Hippocampal formation (tissue), 2 donors: ENCODE measurements at regions not wholly inside any gene's neighbourhood (a gene's known extent, or its start where the extent isn't known, plus 50 kb on each side); places are given as distances from the start of the nearest gene placed in this dataset.
A peak's percentile ranks its signal among the peaks of the same experiment; 100 is the strongest.

ENCODE experiments used
- DNase-seq, 2 donors: peaks; one replicate each; lab custom pipeline; 2025; lab: John Stamatoyannopoulos, UW

- DNase-seq: peak; percentile 72 to 74
Observed at GRCh38 chr19:46944918-46945628, 74.6 kb upstream of the NPAS1 start.

DNA sequence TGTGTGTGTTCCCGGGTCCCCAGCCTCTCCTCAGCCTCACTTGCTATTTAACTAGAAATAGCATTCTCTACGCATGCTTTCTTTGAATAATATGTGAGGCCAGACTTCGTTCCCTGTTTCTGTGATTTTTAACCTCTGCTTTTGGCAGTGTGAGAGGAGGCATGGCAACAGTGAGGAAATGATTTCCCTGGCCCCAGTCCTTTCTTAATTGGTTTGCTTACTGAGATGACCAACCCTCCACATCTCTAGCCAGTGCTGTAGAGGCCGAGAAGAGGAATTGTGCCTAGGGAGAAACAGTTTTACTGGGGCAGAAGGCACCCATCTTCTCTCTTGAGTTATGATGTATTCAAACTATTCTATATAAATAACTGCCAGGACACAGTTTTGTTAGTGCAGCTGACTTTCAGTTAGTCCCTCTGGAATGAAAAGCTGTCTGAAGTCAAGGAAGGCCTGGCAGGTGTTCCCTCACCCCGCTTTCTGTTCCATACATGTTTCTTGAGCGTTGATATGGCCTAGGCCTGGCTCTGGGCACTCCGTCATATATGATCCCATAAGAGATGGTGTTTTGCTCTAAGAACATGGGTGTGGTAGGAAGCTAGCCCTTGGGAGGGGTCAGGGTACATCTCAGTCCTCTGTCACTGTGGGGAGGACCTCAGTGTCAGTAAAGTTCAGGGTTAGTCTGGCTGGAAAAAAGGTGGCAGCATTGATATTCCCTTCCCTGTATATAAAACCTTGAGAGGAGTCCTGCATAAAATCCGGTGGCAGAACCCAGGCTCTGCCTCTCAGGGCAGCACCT is 73.7 kb upstream of the NPAS1 start:
- no peak for DNase-seq

DNA sequence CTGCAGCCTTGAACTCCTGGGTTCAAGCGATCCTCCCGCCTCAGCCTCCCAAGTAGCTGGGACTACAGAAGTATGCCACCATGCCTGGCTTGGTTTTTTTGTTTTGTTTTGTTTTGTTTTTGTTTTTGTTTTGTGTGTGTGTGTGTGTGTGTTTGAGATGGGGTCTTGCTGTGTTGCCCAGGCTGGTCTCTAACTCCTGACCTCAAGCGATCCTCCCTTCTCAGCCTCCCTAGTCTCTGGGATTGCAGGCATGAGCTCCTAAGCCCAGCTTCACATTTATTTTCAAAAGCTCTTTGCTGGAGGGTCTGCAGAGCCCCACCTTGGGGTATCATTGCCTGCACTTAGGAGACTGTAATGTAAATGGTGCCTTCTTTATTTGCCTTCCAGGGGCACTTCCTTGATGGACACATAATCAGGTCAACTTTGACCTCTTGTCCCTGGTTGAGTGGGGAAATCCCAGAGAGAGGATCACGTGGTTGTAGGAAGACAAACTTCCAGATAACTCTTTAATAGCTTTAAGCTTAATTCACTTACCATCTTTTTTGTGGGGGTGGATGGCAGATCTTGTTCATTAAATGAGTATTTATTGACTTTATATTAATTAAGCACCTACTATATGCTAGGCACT is 72.9 kb upstream of the NPAS1 start:
- no peak for DNase-seq

- DNase-seq: no peak
Observed at GRCh38 chr19:46947866-46948265, 71.8 kb upstream of the NPAS1 start.

DNA sequence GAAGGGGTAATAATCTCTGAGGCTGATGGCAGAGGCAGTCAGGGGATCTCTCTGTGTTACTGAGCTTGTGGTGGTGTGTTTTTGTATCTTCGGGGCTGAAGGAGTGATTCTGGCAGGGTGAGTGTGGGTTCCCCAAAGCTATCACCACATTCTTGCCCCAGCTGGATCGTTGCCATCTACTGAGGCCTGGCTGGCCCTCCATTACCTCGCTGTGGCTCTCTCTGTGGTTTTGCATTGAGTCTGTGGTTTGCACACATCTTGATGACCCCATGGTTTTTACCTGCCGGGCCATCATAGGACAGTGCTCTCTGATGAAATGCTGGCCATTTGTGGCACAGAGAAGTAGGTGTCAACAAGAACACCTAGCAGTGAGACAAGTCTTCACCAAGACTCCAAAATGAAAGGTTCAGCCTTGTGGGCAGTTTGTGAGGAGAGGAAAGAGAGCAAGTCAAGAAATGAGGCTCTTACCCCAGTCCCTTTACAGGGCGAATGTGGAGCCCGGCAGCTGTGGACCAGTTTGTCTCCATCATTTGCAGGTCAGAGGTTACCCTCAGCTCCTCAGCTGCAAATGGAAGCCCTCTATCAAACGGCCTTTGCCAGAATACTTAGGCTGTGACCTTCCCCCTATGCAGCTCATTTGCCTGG is 69.0 kb upstream of the NPAS1 start:
- DNase-seq: no peak

DNA sequence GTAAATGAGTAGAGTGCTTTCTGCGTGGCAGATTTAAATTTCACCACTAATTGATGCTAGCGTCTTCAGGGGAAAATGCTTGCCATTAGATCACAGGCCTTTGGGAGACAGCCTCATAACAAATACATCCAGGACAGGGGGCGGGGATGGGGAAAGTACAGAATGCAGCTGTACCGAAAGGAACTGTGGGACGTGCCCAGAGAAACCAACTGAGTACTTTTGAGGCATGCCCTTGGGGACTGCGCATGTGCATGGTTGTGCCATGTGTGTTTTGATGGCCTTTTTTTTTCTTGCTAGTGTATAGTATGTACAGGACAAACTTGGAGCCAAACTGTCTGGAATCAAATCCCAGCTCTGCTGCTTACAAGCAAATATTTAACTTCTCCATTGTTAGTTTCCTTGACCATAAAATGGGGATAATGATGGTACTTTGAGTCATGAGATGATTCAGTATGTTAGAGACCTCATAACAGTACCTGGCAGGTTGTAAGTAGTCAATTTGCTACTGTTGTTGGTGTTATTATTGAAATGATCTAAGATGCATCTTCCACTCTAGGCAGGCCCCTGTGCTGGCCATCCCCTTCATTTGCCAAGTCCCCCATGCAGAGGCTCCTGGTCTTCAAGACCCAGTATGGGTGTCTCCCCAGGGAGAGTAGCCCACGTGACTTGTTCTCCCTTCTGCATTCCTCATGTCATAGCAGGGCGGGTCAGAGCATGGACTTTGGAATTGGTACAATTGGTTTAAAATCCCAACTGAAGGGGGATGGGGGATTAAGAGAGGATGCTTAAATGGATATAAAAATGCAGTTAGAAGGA is 68.3 kb upstream of the NPAS1 start:
- DNase-seq: no peak

GRCh38 chr19:46952874-46953273 is 66.8 kb upstream of the NPAS1 start:
- no peak for DNase-seq

GRCh38 chr19:46953955-46954501 is 65.6 kb upstream of the NPAS1 start:
- DNase-seq: no peak

GRCh38 chr19:46954502-46954992 is 65.1 kb upstream of the NPAS1 start:
- DNase-seq: no peak

DNA sequence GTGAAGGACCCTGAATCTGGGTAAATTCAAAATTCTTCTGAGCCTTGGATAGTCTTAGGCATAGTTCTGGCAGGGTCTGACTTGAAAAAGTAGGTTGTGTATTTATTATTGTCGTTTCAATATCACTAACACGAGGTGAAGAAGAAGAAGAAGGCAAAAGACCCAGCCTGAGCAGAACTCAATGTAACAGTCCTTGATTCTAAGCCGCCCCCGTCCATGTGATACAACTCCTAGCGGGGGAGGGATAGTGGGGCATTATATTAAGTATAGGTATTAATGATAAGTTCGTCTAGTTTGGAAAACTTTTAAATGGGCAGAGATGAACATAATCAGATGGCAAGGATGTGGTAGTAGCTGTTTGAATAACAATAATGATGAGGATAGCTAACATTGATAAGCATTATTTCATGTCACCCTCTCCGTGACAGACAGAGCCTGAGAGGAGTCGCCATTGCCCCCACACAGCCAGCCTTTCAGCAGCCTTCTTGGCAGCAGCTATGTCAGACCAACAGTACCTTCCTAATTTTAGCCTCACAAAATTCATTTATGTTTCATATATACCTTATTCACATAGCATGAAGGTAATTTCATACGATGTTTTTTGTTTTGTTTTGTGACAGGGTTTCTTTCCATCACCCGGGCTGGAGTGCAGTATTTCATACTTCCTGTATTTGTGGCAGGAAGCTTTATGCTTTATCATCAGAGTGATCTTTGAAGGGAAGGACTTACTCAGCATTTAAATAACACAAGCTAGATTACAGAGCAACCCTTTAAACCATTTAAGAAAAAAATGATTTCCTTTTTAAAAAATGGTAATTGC is 64.4 kb upstream of the NPAS1 start:
- no peak for DNase-seq

- no peak for DNase-seq
Observed at GRCh38 chr19:46955813-46956371, 63.7 kb upstream of the NPAS1 start.

- DNase-seq: no peak
Observed at GRCh38 chr19:46958532-46958931, 61.1 kb upstream of the NPAS1 start.

DNA sequence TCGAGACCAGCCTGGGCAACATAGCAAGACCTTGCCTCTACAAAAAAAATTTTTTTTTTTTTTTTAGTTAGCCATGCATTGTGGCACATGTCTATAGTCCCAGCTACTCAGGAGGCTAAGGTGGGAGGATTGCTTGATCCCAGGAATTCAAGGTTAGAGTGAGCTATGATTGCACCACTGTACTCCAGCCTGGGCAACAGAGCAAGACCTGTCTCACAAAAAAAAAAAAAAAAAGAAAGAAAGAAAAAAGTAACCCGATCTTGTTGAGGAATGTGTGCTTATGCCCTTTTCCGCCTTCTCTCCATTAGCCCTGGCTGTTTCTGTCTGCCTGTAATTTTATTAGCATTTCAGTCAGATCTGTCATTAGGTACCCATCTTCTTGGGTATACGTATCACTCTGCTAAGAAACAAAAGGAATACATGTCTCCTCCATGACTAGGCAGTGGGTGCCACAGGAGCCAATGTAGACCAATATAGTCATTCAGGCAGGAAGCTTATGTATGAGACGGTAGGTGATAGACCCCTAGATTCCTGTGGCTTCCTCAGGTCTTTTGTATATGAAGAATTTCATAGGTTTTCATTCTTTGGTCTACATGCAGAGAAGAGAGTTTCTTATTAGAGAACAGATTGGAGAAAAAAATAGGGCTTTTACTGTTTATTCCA is 59.6 kb upstream of the NPAS1 start:
- DNase-seq: no peak

DNA sequence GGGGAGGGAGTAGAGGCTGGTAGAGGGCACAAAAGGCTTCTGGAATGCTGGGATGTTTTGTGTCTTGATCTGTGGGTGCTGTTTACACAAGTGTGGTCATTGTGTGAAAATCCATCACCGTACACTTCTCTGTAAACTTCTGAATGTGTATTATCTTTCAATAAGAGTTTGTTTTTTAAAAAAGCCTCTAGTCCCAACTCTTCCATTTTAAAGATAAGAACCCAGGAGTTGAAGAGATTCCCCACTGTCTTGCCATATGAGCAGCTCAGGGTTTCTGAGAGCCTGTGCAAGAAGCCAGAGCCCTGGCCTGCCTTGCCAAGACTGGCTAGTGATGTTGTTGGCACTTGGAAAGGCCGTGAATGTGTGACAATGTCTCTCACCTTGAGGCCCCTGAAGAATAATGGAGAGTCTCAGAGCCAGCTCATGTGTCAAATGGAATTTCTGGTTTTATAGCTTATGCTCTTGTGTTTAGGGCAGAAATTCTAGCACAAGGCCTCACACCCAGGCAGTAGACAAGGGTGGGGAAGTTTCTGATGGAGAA is 57.5 kb upstream of the NPAS1 start:
- DNase-seq: no peak

- no peak for DNase-seq
Observed at GRCh38 chr19:46963093-46963734, 56.4 kb upstream of the NPAS1 start.

DNA sequence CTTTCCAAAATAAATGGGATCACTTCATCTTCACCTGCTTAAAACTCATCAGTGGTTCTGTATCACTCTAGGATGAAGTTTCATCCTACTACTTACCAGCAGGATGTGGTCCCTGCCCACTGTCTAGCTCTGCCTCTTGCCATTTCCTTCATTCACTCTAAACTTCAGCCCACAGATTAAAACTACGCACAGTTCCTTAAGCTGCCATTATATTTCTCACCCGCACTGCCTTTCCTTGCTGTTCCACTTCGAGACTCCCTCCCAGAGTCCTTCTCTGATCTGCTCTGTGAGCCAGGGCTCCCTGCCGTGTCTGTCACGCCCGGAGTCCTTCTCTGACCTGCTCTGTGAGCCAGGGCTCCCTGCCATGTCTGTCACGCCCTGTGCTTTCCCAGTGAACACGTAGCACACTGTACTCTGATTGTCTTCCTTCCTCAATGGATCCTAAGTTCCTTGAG is 52.0 kb upstream of the NPAS1 start:
- no peak for DNase-seq
